DMS 273 treated with DMSO at 0.1 percent for 48 hours (cell line): ENCODE measurements at regions not wholly inside any gene's neighbourhood (a gene's known extent, or its start where the extent isn't known, plus 50 kb on each side); places are given as distances from the start of the nearest gene placed in this dataset.
"Not testable (repeated sequence)": the region's sequence is repeated elsewhere in the genome, so short reads cannot be mapped to it uniquely, and the experiment has no call there.

Experiments used
- DNase-seq: peaks from one replicate; lab custom pipeline; 2025; lab: John Stamatoyannopoulos, UW

DNA sequence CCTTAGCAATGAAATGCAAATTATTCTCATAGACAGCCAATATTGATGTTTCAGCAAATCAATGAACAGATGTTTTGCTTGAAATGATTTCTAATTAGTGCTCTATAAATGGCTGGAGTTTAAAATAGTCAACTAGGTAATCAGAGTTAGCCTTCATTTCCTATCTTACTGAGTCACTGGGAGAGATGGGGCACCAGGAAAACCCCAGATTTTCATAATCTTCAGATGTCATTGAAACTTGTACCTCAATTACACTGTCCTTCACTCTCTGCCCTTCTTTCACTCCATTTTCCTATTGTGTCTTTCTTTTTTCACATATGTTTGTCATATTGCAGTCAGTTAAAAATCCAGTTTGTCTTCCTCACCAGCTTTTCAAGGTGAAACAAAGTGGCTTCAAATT lies 92.7 kb downstream of the C12orf75 start:
- DNase-seq: no peak

GRCh38 chr12:105423921-105424320 lies 93.4 kb downstream of the C12orf75 start:
- no peak for DNase-seq

- DNase-seq: no peak
Measured at GRCh38 chr12:105425254-105426174, 95.0 kb downstream of the C12orf75 start.

DNA sequence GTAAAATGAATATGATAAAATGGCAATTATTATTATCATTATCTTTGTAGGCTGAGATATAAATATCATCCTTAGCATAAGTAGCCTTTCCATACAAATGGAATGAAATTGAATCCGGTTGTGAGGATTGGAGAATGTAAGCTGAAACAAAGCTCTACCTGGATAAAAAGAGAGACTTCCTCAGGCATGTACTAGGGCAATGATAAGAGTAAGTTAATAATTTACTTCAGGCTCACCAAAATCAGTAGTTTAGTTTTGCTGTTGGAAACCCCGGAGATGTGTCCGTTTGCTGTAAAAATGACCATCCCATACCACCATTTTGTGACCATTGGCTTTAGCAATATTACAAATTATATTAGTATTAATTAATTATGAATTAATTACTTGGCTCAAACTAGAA lies 96.3 kb downstream of the C12orf75 start:
- no peak for DNase-seq

- DNase-seq: no peak
Measured at GRCh38 chr12:105427883-105428282, 97.4 kb downstream of the C12orf75 start.

GRCh38 chr12:105428793-105429395 lies 98.4 kb downstream of the C12orf75 start:
- no peak for DNase-seq

DNA sequence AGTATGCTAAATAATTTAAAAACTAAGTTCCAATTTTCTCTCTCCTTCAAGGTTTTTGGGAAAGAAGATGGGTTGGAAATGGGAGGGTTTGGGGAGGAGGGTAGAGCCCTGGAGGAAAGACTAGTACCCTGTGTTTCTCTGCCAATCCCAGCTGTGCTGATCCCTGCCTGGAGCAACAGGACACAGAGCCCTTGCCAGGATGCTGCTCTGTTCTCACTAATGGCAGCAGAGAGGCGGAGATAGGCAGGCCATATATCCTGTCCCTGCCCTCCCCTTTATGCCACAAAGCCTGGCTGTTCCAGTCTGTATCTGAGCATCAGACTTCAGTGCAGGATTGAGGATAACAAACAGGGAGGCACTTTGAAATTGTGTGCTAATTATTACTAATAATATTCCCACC lies 99.0 kb downstream of the C12orf75 start:
- DNase-seq: no peak

DNA sequence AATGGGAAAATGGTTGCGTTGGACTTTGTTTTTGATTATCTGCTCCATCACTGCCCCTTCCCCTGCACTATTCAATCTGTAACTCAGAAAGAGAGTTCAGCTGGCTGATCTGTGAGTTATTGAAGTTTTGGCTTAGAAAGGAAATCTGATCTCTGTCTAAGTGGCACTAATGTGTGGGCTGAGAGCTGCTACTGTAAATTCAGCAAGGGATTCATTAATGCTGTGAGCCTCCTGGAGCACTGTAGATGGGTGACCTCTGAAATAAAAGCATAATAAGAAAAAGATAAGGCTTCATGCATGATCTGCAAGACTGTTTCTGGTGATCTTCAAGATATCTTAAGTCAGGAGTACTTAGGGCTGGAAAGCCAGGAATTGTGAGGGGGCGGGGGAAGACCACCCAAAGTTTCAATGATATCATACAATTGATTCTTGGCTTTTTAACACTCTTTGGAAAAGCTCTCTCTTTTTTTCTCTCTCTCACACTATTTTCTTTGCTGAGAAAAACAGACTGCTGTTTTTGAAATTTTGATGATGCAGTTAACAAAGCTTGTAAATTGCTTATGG lies 101.1 kb downstream of the C12orf75 start:
- no peak for DNase-seq

GRCh38 chr12:105433804-105434203 lies 103.3 kb downstream of the C12orf75 start:
- DNase-seq: no peak

DNA sequence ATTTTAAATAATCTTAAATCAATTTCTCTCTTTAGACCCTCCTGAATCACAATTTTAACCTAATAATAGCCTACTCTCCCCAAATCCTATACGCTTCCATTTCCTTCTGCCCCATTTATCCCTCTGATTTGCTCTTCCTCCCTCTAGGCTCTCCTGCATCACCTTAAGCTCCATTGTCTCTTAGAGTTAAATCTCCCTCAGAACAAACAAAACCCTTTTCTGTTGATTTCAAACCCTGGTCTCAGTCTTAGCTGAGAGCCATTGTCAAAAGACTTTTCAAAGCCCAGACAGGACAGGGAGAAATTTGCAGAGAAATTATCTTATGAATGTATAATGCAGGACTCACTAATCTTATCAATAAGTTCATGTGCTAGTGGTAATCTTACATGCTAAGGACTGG lies 106.1 kb downstream of the C12orf75 start:
- DNase-seq: no peak

DNA sequence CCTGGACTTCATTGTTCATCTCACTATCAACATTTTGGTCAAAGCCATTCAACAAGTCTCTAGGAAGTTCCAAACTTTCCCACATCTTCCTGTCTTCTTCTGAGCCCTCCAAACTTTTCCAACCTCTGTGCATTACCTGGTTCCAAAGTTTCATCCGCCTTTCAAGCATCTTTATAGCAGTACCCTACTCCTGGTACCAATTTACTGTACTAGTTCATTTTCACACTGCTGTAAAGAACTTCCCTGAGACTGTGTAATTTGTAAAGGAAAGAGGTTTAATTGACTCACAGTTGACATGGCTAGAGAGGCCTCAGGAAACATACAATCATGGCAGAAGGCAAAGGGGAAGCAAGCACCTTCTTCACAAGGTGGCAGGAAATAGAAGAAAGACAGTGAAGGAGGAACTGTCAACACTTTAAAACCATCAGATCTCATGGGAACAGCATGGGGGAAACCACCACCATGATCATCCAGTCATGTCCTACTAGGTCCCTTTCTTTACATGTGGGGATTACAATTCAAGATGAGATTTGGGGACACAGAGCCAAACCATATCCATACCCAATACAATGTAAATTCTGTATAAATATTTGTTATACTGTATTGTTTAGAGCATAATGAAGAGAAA lies 109.7 kb downstream of the C12orf75 start:
- no peak for DNase-seq

- DNase-seq: no peak
Measured at GRCh38 chr12:105443802-105444652, 113.5 kb downstream of the C12orf75 start.

GRCh38 chr12:105444653-105445102 lies 114.2 kb downstream of the C12orf75 start:
- no peak for DNase-seq

DNA sequence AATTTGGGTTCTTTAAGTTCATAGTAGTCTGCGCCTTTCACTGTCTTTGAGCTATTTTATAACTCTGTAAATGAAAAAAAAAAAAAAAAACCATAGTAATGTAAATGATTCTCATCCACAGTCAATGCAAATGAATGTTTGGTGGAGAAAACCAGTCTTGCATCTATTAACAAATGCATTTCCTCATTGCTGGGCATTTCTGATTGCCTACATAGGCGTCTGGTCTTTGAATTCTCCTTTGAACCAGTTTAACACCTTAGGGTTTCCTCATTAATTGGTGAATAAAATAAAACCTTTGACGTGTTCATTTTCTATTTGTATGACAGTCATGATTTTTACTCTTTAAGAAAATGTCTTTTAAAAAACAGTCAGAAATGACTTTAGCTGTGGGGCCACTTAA lies 114.8 kb downstream of the C12orf75 start:
- no peak for DNase-seq

GRCh38 chr12:105445649-105446048 lies 115.2 kb downstream of the C12orf75 start:
- no peak for DNase-seq

DNA sequence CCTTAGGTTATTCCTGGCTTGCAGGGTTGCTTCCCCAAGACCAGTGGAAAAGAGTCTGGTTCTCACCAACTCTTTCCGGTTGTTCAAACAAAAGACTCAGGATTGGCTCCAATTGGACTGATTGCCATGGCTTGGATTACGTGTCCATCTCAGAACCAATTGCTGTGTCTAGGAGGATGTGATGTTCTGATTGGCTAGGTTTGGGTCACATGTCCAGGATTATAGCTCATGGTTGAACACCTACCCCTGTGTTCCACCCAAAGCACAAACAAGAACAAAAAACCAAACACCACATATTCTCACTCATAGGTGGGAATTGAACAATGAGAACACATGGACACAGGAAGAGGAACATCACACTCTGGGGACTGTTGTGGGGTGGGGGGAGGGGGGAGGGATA lies 116.0 kb downstream of the C12orf75 start:
- not testable (repeated sequence) for DNase-seq

- no peak for DNase-seq
Measured at GRCh38 chr12:105449431-105449830, 118.9 kb downstream of the C12orf75 start.

DNA sequence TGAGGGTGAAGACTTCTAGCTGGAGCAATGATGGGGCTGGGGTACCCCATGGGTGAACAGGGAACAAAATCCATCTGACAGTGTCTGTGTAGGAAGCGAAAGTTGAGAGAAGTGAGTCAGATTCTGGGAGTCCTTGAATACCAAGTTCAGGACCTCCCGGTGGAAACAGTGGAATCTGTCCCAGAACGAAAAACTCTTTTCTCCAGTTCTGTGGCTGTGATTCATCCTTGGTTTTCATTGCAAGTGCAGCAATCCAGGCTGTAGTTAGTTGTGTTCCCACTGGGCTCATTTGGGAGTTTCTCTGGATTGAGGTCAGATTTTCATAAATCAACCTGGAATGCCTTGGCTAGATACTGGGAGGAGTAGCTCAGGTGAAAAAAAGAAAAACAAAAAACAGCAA lies 120.7 kb downstream of the C12orf75 start:
- no peak for DNase-seq

GRCh38 chr12:105451798-105452197 lies 121.3 kb downstream of the C12orf75 start:
- no peak for DNase-seq

GRCh38 chr12:105453316-105453715 lies 122.8 kb downstream of the C12orf75 start:
- DNase-seq: no peak

DNA sequence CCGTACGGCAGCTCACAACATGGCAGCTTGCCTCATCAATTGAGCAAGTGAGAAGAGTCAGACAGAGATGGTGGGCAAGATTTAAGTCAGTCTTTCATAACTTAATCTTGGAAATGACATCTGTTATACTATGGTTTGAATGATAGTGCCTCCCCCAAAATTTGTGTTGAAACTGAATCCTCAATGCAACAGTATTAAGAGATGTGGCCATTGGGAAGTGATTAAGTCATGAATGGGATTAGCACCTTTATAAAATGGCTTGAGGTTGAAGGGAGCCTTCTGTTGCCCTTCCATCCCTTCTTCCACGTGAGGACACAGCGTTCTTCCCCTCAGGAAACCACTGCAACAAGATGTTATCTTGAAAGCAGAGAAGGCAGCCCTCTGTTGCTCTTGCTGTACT lies 124.2 kb downstream of the C12orf75 start:
- DNase-seq: no peak

DNA sequence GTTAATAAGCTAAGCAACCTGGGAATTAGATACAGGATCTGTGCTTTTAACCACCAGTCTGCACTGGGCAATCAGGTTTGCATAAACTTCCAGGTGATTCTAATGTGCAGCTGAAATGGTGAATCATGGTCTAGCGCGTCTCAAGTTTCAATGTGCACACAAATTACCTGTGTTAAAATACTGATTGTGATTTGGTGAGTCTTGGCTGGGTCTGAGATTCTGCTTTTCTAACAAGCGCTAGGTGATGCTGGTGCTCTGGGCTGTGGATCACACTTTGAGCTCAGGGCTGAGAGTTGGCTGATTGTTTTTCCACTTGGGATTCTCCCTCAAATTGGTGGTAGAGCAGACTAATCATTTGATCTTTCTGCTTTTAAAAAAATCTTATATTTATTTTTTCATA lies 124.8 kb downstream of the C12orf75 start:
- no peak for DNase-seq
